ENCODE measurements at regions not wholly inside any gene's neighbourhood (a gene's known extent, or its start where the extent isn't known, plus 50 kb on each side); places are given as distances from the start of the nearest gene placed in this dataset.

GRCh38 chr21:38931291-38931690, 125.6 kb downstream of the ETS2 start (continued):
- no peak for TF ChIP-seq ZNF462 (CRISPR knock-in tag; IDR thresholded peaks at IDR 0.05)
- TF ChIP-seq ZNF114 (CRISPR knock-in tag; IDR thresholded peaks at IDR 0.05): no peak

GRCh38 chr21:38930853-38931252, 125.1 kb downstream of the ETS2 start:
- H3K27me3 Mint-ChIP-seq (ENCODE audit: insufficient read depth, low read depth, poor library complexity): peaks cover 10% of the 10 kb centered on the region
- no peaks in the 10 kb centered on the region for H3K4me1 ChIP-seq (ENCODE audit: insufficient read depth)

More at GRCh38 chr21:38930853-38931252, 125.1 kb downstream of the ETS2 start:
- H3K27ac ChIP-seq (ENCODE audit: low read depth): no peak overlapping the region
- no peak overlapping the region for H3K4me2 ChIP-seq
- peaks cover 25% of the 10 kb centered on the region for H3K9me3 Mint-ChIP-seq
- H4K20me1 ChIP-seq (replicated peaks; ENCODE audit: insufficient read depth): no peaks in the 10 kb centered on the region
- H3K9me2 ChIP-seq (ENCODE audit: insufficient read depth): no peaks in the 10 kb centered on the region
- no peaks in the 10 kb centered on the region for H3K27me3 ChIP-seq (ENCODE audit: insufficient read depth)
- no peak overlapping the region for H3K27ac Mint-ChIP-seq
- ATAC-seq (no peak), DNase-seq (ENCODE audit: low spot score) (no peak)
- H3K4me3 ChIP-seq: no peak overlapping the region
- peaks cover 12% of the 10 kb centered on the region; the same call in 1 of the 3 replicates for H3K36me3 Mint-ChIP-seq (ENCODE audit: low read depth)
- H3K4me1 Mint-ChIP-seq: no peaks in the 10 kb centered on the region
- H3K36me3 ChIP-seq (ENCODE audit: insufficient read depth): no peaks in the 10 kb centered on the region
- TF ChIP-seq JUNB (IDR thresholded peaks at IDR 0.05; ENCODE audit: unreplicated experiment) (no peak), ZNF331 (CRISPR knock-in tag; IDR thresholded peaks at IDR 0.05; ENCODE audit: low read depth) (no peak), ZNF462 (CRISPR knock-in tag; IDR thresholded peaks at IDR 0.05) (no peak), STAT1 (IDR thresholded peaks at IDR 0.05; ENCODE audit: unreplicated experiment) (no peak)
- H3K4me3 Mint-ChIP-seq: no peak overlapping the region
- no peaks in the 10 kb centered on the region for H3K79me2 ChIP-seq (replicated peaks; ENCODE audit: insufficient read depth)
- no peaks in the 10 kb centered on the region for H3F3A ChIP-seq (replicated peaks; ENCODE audit: low read depth)
- no peak overlapping the region for H2AFZ ChIP-seq
